MM.1S (cell line): ENCODE measurements at regions not wholly inside any gene's neighbourhood (a gene's known extent, or its start where the extent isn't known, plus 50 kb on each side); places are given as distances from the start of the nearest gene placed in this dataset.

Experiments used
- DNase-seq: peaks from one replicate; pipeline ENCODE4 v3.0.0-alpha.2; 2015
- H2AFZ ChIP-seq: fragments of 300-600 bp; sonication (generic); 2 replicates; pipeline ENCODE4 v1.6.0; 2016; ENCODE audit warnings: antibody characterized with exemption, low read length
- H3F3A ChIP-seq: fragments of 300-600 bp; sonication (generic); 2 replicates; pipeline ENCODE4 v1.6.1; 2016; ENCODE audit warnings: mild to moderate bottlenecking, antibody characterized with exemption, low read length, moderate library complexity, mixed read lengths; ENCODE audit not compliant: insufficient read depth
- H3K27ac ChIP-seq: fragments of 300-600 bp; sonication (generic); 2 replicates; pipeline ENCODE4 v1.5.1; 2016; ENCODE audit warnings: mild to moderate bottlenecking, low read length
- H3K27me3 ChIP-seq: fragments of 300-600 bp; sonication (generic); replicated peaks from 2 replicates; pipeline ENCODE4 v1.6.0; 2016; ENCODE audit warnings: low read length; ENCODE audit not compliant: insufficient read depth
- H3K36me3 ChIP-seq: fragments of 300-600 bp; sonication (generic); replicated peaks from 2 replicates; pipeline ENCODE4 v1.6.1; 2016; ENCODE audit warnings: mild to moderate bottlenecking, low read length, mixed read lengths; ENCODE audit not compliant: insufficient read depth
- H3K4me1 ChIP-seq: fragments of 300-600 bp; sonication (generic); 2 replicates; pipeline ENCODE4 v1.6.1; 2016; ENCODE audit warnings: low read length, mixed read lengths
- H3K4me2 ChIP-seq: fragments of 300-600 bp; sonication (generic); 2 replicates; pipeline ENCODE4 v1.6.0; 2016; ENCODE audit warnings: low read depth, low read length
- H3K4me3 ChIP-seq: fragments of 300-600 bp; sonication (generic); 2 replicates; pipeline ENCODE4 v1.5.1; 2016; ENCODE audit warnings: low read length, mixed read lengths
- H3K79me2 ChIP-seq: fragments of 300-600 bp; sonication (generic); 2 replicates; pipeline ENCODE4 v1.6.1; 2016; ENCODE audit warnings: mixed run types, low read length, mixed read lengths
- H3K9ac ChIP-seq: fragments of 300-600 bp; sonication (generic); 2 replicates; pipeline ENCODE4 v1.6.1; 2016; ENCODE audit warnings: low read length, mixed read lengths
- H3K9me2 ChIP-seq: fragments of 300-600 bp; sonication (generic); replicated peaks from 2 replicates; pipeline ENCODE4 v1.6.1; 2016; ENCODE audit warnings: mild to moderate bottlenecking, low read length, mixed read lengths; ENCODE audit not compliant: insufficient read depth
- H3K9me3 ChIP-seq: fragments of 300-600 bp; sonication (generic); replicated peaks from 2 replicates; pipeline ENCODE4 v1.6.1; 2016; ENCODE audit warnings: mild to moderate bottlenecking, low read length, mixed read lengths; ENCODE audit not compliant: insufficient read depth
- H4K20me1 ChIP-seq: fragments of 300-600 bp; sonication (generic); 2 replicates; pipeline ENCODE4 v1.6.1; 2016; ENCODE audit warnings: mild to moderate bottlenecking, low read length, moderate library complexity, mixed read lengths; ENCODE audit not compliant: insufficient read depth
- CTCF ChIP-seq: fragments of 300-600 bp; sonication (generic); IDR thresholded peaks from 2 replicates; pipeline ENCODE4 v1.5.1; 2016; ENCODE audit warnings: antibody characterized with exemption, low read length, mixed read lengths
- EZH2 ChIP-seq: fragments of 300-600 bp; sonication (generic); optimal IDR thresholded peaks from 2 replicates; pipeline ENCODE3; 2017; ENCODE audit warnings: low read depth, mild to moderate bottlenecking, antibody characterized with exemption, low read length, mixed read lengths
- EZH2phosphoT487 ChIP-seq: fragments of 300-600 bp; sonication (generic); IDR thresholded peaks from 2 replicates; pipeline ENCODE4 v1.6.1; 2018; ENCODE audit warnings: antibody characterized with exemption, low read length

- no peaks in the 10 kb centered on the region for H3K9me2 ChIP-seq
- H3K4me1 ChIP-seq: no peaks in the 10 kb centered on the region
- H3K4me3 ChIP-seq: no peak overlapping the region
- no peaks in the 10 kb centered on the region for H3K9me3 ChIP-seq
- no peaks in the 10 kb centered on the region for H3K36me3 ChIP-seq
- peak; percentile 16 for DNase-seq
- no peaks in the 10 kb centered on the region for H3F3A ChIP-seq
- H4K20me1 ChIP-seq: no peaks in the 10 kb centered on the region
- no peak overlapping the region for H2AFZ ChIP-seq
- H3K4me2 ChIP-seq: no peak overlapping the region
- no peak overlapping the region for H3K27ac ChIP-seq
- no peak overlapping the region for H3K9ac ChIP-seq
- H3K79me2 ChIP-seq: no peaks in the 10 kb centered on the region
- peaks cover 60% of the 10 kb centered on the region for H3K27me3 ChIP-seq
- TF ChIP-seq CTCF (no peak), EZH2 (no peak), EZH2phosphoT487 (no peak)
These were observed 229.4 kb downstream of the PTPRU start for GRCh38 chr1:29465755-29466154.

- H3K27ac ChIP-seq: no peak overlapping the region
- H3K4me2 ChIP-seq: no peak overlapping the region
- H3K4me3 ChIP-seq: no peak overlapping the region
- no peaks in the 10 kb centered on the region for H3K4me1 ChIP-seq
- no peaks in the 10 kb centered on the region for H3K79me2 ChIP-seq
- DNase-seq: no peak
- TF ChIP-seq CTCF (no peak), EZH2 (no peak)
- H3K27me3 ChIP-seq: peaks cover 70% of the 10 kb centered on the region
- no peaks in the 10 kb centered on the region for H3K9me2 ChIP-seq
- no peaks in the 10 kb centered on the region for H3F3A ChIP-seq
- H2AFZ ChIP-seq: no peak overlapping the region
- no peaks in the 10 kb centered on the region for H4K20me1 ChIP-seq
- H3K36me3 ChIP-seq: no peaks in the 10 kb centered on the region
- H3K9me3 ChIP-seq: no peaks in the 10 kb centered on the region
- no peak overlapping the region for H3K9ac ChIP-seq
These were observed 225.8 kb downstream of the PTPRU start for GRCh38 chr1:29462096-29462495.

- H3K4me1 ChIP-seq: no peaks in the 10 kb centered on the region
- H3K4me2 ChIP-seq: no peak overlapping the region
- no peak for TF ChIP-seq EZH2phosphoT487
- H3K27me3 ChIP-seq: peaks cover 76% of the 10 kb centered on the region
- H3K4me3 ChIP-seq: no peak overlapping the region
- no peak overlapping the region for H2AFZ ChIP-seq
- no peak for DNase-seq
- H4K20me1 ChIP-seq: no peaks in the 10 kb centered on the region
- H3K9me3 ChIP-seq: no peaks in the 10 kb centered on the region
- no peaks in the 10 kb centered on the region for H3K9me2 ChIP-seq
- no peak overlapping the region for H3K9ac ChIP-seq
- H3K79me2 ChIP-seq: no peaks in the 10 kb centered on the region
- no peaks in the 10 kb centered on the region for H3K36me3 ChIP-seq
- no peak overlapping the region for H3K27ac ChIP-seq
- no peaks in the 10 kb centered on the region for H3F3A ChIP-seq
These were observed 224.9 kb downstream of the PTPRU start for GRCh38 chr1:29461115-29461739.

- Histone ChIP-seq H3K4me2 (no peak overlapping the region), H3K79me2 (no peaks in the 10 kb centered on the region), H3K27me3 (peaks cover 80% of the 10 kb centered on the region), H2AFZ (no peak overlapping the region), H3K4me1 (no peaks in the 10 kb centered on the region), H3K4me3 (no peak overlapping the region), H3F3A (no peaks in the 10 kb centered on the region), H3K27ac (no peak overlapping the region), H3K36me3 (no peaks in the 10 kb centered on the region), H3K9ac (no peak overlapping the region), H3K9me3 (no peaks in the 10 kb centered on the region), H3K9me2 (no peaks in the 10 kb centered on the region), H4K20me1 (no peaks in the 10 kb centered on the region)
- TF ChIP-seq EZH2 (no peak), CTCF (no peak), EZH2phosphoT487 (no peak)
- no peak for DNase-seq
These were observed 224.4 kb downstream of the PTPRU start for GRCh38 chr1:29460694-29461093.
